GM19467 (cell line): ENCODE measurements at regions not wholly inside any gene's neighbourhood (a gene's known extent, or its start where the extent isn't known, plus 50 kb on each side); places are given as distances from the start of the nearest gene placed in this dataset.

ENCODE experiments used
- ATAC-seq: cut with Tn5 transposase; IDR thresholded peaks from one replicate; pipeline ENCODE4 v1.9.1; 2021; ENCODE audit warnings: mild to moderate bottlenecking, moderate library complexity; ENCODE audit not compliant: unreplicated experiment

- ATAC-seq, result no peak
Observed at GRCh38 chr12:77319166-77319565, 253.8 kb upstream of the E2F7 start.

GRCh38 chr12:77315407-77315806 is 250.0 kb upstream of the E2F7 start:
- ATAC-seq, result no peak

- ATAC-seq, result no peak
Observed at GRCh38 chr12:77314378-77315052, 249.1 kb upstream of the E2F7 start.

- no peak for ATAC-seq
Observed at GRCh38 chr12:77308056-77308455, 242.7 kb upstream of the E2F7 start.

GRCh38 chr12:77300811-77301210 is 235.4 kb upstream of the E2F7 start:
- ATAC-seq, result no peak

GRCh38 chr12:77299910-77300669 is 234.7 kb upstream of the E2F7 start:
- no peak for ATAC-seq

GRCh38 chr12:77299001-77299400 is 233.6 kb upstream of the E2F7 start:
- no peak for ATAC-seq

- no peak for ATAC-seq
Observed at GRCh38 chr12:77294016-77294415, 228.6 kb upstream of the E2F7 start.

GRCh38 chr12:77274926-77275325 is 209.6 kb upstream of the E2F7 start:
- no peak for ATAC-seq

GRCh38 chr12:77273898-77274297 is 208.5 kb upstream of the E2F7 start:
- ATAC-seq, result no peak

- no peak for ATAC-seq
Observed at GRCh38 chr12:77256956-77257355, 191.6 kb upstream of the E2F7 start.

- ATAC-seq, result no peak
Observed at GRCh38 chr12:77253321-77253720, 188.0 kb upstream of the E2F7 start.

- ATAC-seq, result no peak
Observed at GRCh38 chr12:77251799-77252198, 186.4 kb upstream of the E2F7 start.

GRCh38 chr12:77249892-77250291 is 184.5 kb upstream of the E2F7 start:
- ATAC-seq, result no peak

GRCh38 chr12:77248036-77248435 is 182.7 kb upstream of the E2F7 start:
- ATAC-seq, result no peak

- ATAC-seq, result no peak
Observed at GRCh38 chr12:77247542-77247941, 182.2 kb upstream of the E2F7 start.

GRCh38 chr12:77243345-77243744 is 178.0 kb upstream of the E2F7 start:
- ATAC-seq, result no peak

GRCh38 chr12:77239617-77240016 is 174.2 kb upstream of the E2F7 start:
- no peak for ATAC-seq

GRCh38 chr12:77238335-77238734 is 173.0 kb upstream of the E2F7 start:
- no peak for ATAC-seq

GRCh38 chr12:77237896-77238295 is 172.5 kb upstream of the E2F7 start:
- no peak for ATAC-seq

GRCh38 chr12:77236066-77236465 is 170.7 kb upstream of the E2F7 start:
- ATAC-seq, result no peak

- ATAC-seq, result no peak
Observed at GRCh38 chr12:77232045-77232444, 166.7 kb upstream of the E2F7 start.

GRCh38 chr12:77231501-77231918 is 166.1 kb upstream of the E2F7 start:
- ATAC-seq, result no peak
